ENCODE measurements at regions not wholly inside any gene's neighbourhood (a gene's known extent, or its start where the extent isn't known, plus 50 kb on each side); places are given as distances from the start of the nearest gene placed in this dataset.

- POLR2A ChIA-PET = no interaction called here
- no peak for DNase-seq (ENCODE audit: low read depth, low spot score)
- H3K4me3 ChIP-seq (ENCODE audit: low read depth, low read length) = no peak overlapping the region
- CTCF ChIA-PET = no interaction called here
- TF ChIP-seq CTCF (IDR thresholded peaks at IDR 0.05; ENCODE audit: insufficient read depth, low read length, missing control alignments) = no peak
Observed at GRCh38 chr7:81244224-81244623, 325.4 kb upstream of the SEMA3C start.

GRCh38 chr7:81236560-81236959 is 317.7 kb upstream of the SEMA3C start:
- TF ChIP-seq CTCF (IDR thresholded peaks at IDR 0.05; ENCODE audit: insufficient read depth, low read length, missing control alignments) = no peak
- no peak for DNase-seq (ENCODE audit: low read depth, low spot score)
- ChIA-PET CTCF (no interaction called here), POLR2A (no interaction called here)
- H3K4me3 ChIP-seq (ENCODE audit: low read depth, low read length) = no peak overlapping the region

GRCh38 chr7:81235997-81236396 is 317.1 kb upstream of the SEMA3C start:
- TF ChIP-seq CTCF (IDR thresholded peaks at IDR 0.05; ENCODE audit: insufficient read depth, low read length, missing control alignments) = no peak
- H3K4me3 ChIP-seq (ENCODE audit: low read depth, low read length) = no peak overlapping the region
- ChIA-PET CTCF (no interaction called here), POLR2A (no interaction called here)
- DNase-seq (ENCODE audit: low read depth, low spot score) = no peak

- POLR2A ChIA-PET = no interaction called here
- DNase-seq (ENCODE audit: low read depth, low spot score) = no peak
- no peak for TF ChIP-seq CTCF (IDR thresholded peaks at IDR 0.05; ENCODE audit: insufficient read depth, low read length, missing control alignments)
- no peak overlapping the region for H3K4me3 ChIP-seq (ENCODE audit: low read depth, low read length)
- CTCF ChIA-PET = no interaction called here
Observed at GRCh38 chr7:81234896-81235295, 316.0 kb upstream of the SEMA3C start.

GRCh38 chr7:81233208-81233940 is 314.5 kb upstream of the SEMA3C start:
- H3K4me3 ChIP-seq (ENCODE audit: low read depth, low read length) = no peak overlapping the region
- DNase-seq (ENCODE audit: low read depth, low spot score) = no peak
- ChIA-PET CTCF (interaction anchor here (1.3 kb wide), 1 partner anchor 225 kb away, joined by 3 read pairs; no protein-coding TSS in a partner anchor), POLR2A (no interaction called here)
- no peak for TF ChIP-seq CTCF (IDR thresholded peaks at IDR 0.05; ENCODE audit: insufficient read depth, low read length, missing control alignments)

GRCh38 chr7:81232084-81232799 is 313.4 kb upstream of the SEMA3C start:
- CTCF ChIA-PET = interaction anchor here (1.3 kb wide), 1 partner anchor 226 kb away, joined by 3 read pairs; no protein-coding TSS in a partner anchor
- POLR2A ChIA-PET = no interaction called here
- no peak for DNase-seq (ENCODE audit: low read depth, low spot score)
- no peak overlapping the region for H3K4me3 ChIP-seq (ENCODE audit: low read depth, low read length)
- TF ChIP-seq CTCF (IDR thresholded peaks at IDR 0.05; ENCODE audit: insufficient read depth, low read length, missing control alignments) = no peak

All from AG04449 (cell line).